ENCODE measurements at regions not wholly inside any gene's neighbourhood (a gene's known extent, or its start where the extent isn't known, plus 50 kb on each side); places are given as distances from the start of the nearest gene placed in this dataset.

GRCh38 chr5:30355675-30356074 is 837.8 kb upstream of the CDH6 start:
- H3K9me3 Mint-ChIP-seq: peaks cover 3 to 5% of the 10 kb centered on the region in 2 experiments; a peak in 2 of 5 replicates
- Histone ChIP-seq H3K4ac (ENCODE audit: low read depth, low read length) (no peak overlapping the region), H4K8ac (replicated peaks; ENCODE audit: insufficient read length, low read depth, low read length) (no peak overlapping the region), H2AFZ (ENCODE audit: low read length) (no peak overlapping the region), H4K5ac (ENCODE audit: insufficient read length, low read depth, low read length) (no peak overlapping the region), H3K14ac (ENCODE audit: insufficient read depth, low read length) (no peak overlapping the region), H3K27me3 (ENCODE audit: insufficient read depth, low read length) (no peaks in the 10 kb centered on the region), H3K4me2 (ENCODE audit: insufficient read depth, insufficient read length, low read length) (no peak overlapping the region), H4K20me1 (ENCODE audit: control insufficient read depth, insufficient read depth, insufficient read length) (no peaks in the 10 kb centered on the region), H3K56ac (ENCODE audit: insufficient read length, low read depth, low read length) (no peak overlapping the region), H2AK5ac (ENCODE audit: insufficient read length, low read length) (no peak overlapping the region), H2BK15ac (ENCODE audit: low read depth, low read length) (no peak overlapping the region), H3K23ac (ENCODE audit: insufficient read length, low read depth, low read length) (no peak overlapping the region), H2BK12ac (ENCODE audit: insufficient read length, low read depth, low read length) (no peak overlapping the region), H3K9ac (ENCODE audit: extremely low read depth, insufficient read length, low read length) (no peak overlapping the region), H3K79me2 (ENCODE audit: insufficient read depth, low read length) (no peaks in the 10 kb centered on the region), H2BK5ac (ENCODE audit: insufficient read length, low read length) (no peak overlapping the region), H3K27ac (ENCODE audit: insufficient read length, low read depth, low read length) (no peak overlapping the region), H3K18ac (ENCODE audit: insufficient read length, low read depth, low read length) (no peak overlapping the region), H3T11ph (ENCODE audit: low read length) (no peak overlapping the region), H2BK120ac (ENCODE audit: low read depth, low read length, poor library complexity, severe bottlenecking) (no peak overlapping the region), H3K23me2 (ENCODE audit: insufficient read length, low read depth, low read length, poor library complexity, severe bottlenecking) (no peaks in the 10 kb centered on the region), H4K91ac (ENCODE audit: insufficient read length, low read depth, low read length) (no peak overlapping the region), H3K9me3 (ENCODE audit: control insufficient read depth, low read depth, low read length) (no peaks in the 10 kb centered on the region), H3K79me1 (ENCODE audit: insufficient read depth, low read depth, low read length, poor library complexity, severe bottlenecking) (no peaks in the 10 kb centered on the region), H2BK20ac (ENCODE audit: low read depth, low read length, poor library complexity, severe bottlenecking) (no peak overlapping the region), H3K4me1 (ENCODE audit: insufficient read depth, low read length) (no peaks in the 10 kb centered on the region)
- no peak overlapping the region for H3K4me3 Mint-ChIP-seq
- H3K27me3 Mint-ChIP-seq (ENCODE audit: low read depth): no peaks in the 10 kb centered on the region
- no peaks in the 10 kb centered on the region; a peak in 1 of 7 replicates for H3K36me3 Mint-ChIP-seq (ENCODE audit: insufficient read depth in 1 of 3, low read depth in 3 of 3)
- H3K4me1 Mint-ChIP-seq: no peaks in the 10 kb centered on the region
- DNase-seq: no peak
- no CpG with 5 or more reads among the region's 5 CpGs for WGBS (ENCODE audit: extremely low coverage, insufficient read length, low lambda C conversion rate)
- H3K27ac Mint-ChIP-seq: no peak overlapping the region
- no peak for TF ChIP-seq CTCF (conservative IDR thresholded peaks at IDR 0.05)

Measured in H9 (cell line).